ENCODE measurements at regions not wholly inside any gene's neighbourhood (a gene's known extent, or its start where the extent isn't known, plus 50 kb on each side); places are given as distances from the start of the nearest gene placed in this dataset.

DNA sequence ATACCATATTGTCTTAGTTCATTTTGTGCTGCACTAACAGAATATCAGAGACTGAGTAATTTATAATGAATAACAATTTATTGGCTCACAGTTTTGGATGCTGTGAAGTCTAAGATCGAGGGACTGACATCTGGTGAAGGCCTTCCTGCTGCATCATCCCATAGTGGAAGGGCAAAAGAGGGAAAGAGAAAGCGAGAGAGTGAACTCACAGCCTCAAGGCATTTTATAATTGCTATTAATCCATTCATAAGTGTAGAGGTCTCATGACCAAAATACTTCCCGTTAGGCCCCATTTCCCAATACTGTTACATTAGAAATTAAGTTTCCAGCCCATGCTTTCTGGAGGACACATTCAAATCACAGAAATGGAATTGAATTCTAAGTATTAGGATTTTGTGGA is 554.4 kb downstream of the TRAM1L1 start:
- no peak for ATAC-seq

DNA sequence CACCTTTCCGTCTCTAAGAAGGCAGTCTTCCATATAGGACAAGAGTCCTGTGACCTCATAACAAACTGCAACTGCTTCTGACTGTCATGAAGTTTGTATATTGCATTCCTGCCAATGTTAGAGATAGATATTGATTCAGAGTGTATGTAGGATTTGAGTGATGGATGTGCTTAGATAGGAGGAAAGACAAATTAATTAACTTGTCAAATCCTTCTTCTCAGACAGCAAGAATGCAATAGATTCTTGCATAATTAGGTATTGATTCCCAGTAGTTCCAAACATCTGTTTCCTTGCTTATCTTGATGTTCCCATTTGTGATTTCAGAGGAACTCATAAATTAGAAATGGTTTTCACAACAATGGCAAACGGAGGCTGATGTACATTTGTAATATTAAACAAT is 555.3 kb downstream of the TRAM1L1 start:
- Histone ChIP-seq H3K4me3 (no peak overlapping the region), H3K4me1 (no peaks in the 10 kb centered on the region), H3K27me3 (no peaks in the 10 kb centered on the region), H3K27ac (no peak overlapping the region), H3K9me3 (no peaks in the 10 kb centered on the region), H3K36me3 (no peaks in the 10 kb centered on the region)
- TF ChIP-seq POLR2A (IDR thresholded peaks at IDR 0.05) (no peak), CTCF (IDR thresholded peaks at IDR 0.05) (no peak)
- 54 to 71% (median 63%) methylated on average over 2 of the region's 2 CpGs for WGBS, 4 donors
- DNase-seq: no peak
- ATAC-seq: no peak
- intact Hi-C loops (cut with DNase I): no loop called here

More for the DNA sequence above, 554.4 kb downstream of the TRAM1L1 start:
- no peak overlapping the region for H3K4me3 ChIP-seq
- no peaks in the 10 kb centered on the region for H3K4me1 ChIP-seq
- H3K27me3 ChIP-seq: no peaks in the 10 kb centered on the region
- no peaks in the 10 kb centered on the region for H3K9me3 ChIP-seq
- DNase-seq: no peak
- no peak for TF ChIP-seq CTCF (IDR thresholded peaks at IDR 0.05)
- no peaks in the 10 kb centered on the region for H3K36me3 ChIP-seq
- intact Hi-C loops (cut with DNase I): no loop called here
- 80 to 81% (median 80%) methylated on average over 3 of the region's 3 CpGs for WGBS, 4 donors
- H3K27ac ChIP-seq: no peak overlapping the region

DNA sequence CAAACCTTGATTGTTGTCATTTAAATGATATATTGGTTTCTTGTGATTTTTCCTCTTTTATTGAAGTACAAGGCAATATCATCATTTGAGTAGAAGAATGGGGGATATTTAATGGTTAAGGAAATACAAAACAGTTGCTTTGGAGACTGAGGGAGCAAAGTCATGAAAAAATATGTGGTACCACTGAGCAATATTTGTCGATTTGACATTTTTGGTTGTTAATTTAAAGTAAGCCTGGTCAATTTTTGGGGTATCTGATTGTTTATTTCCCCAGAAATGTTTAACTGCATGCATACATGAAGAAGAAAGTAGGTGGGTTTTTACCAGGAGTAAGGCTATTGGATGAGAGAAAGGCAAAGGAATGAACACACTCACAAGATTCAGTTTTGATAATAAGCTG is 556.2 kb downstream of the TRAM1L1 start:
- TF ChIP-seq POLR2A (IDR thresholded peaks at IDR 0.05): no peak
- no peak for TF ChIP-seq CTCF (IDR thresholded peaks at IDR 0.05)
- H3K27ac ChIP-seq: no peak overlapping the region
- H3K27me3 ChIP-seq: no peaks in the 10 kb centered on the region
- no peaks in the 10 kb centered on the region for H3K36me3 ChIP-seq
- DNase-seq (no peak), ATAC-seq (no peak)
- H3K4me1 ChIP-seq: no peaks in the 10 kb centered on the region
- intact Hi-C loops (cut with DNase I): no loop called here
- H3K4me3 ChIP-seq: no peak overlapping the region
- 82 to 93% (median 87%) methylated on average over 1 of the region's 1 CpG for WGBS, 4 donors
- H3K9me3 ChIP-seq: no peaks in the 10 kb centered on the region

- intact Hi-C loops (cut with DNase I): no loop called here
- ATAC-seq: no peak
- Histone ChIP-seq H3K36me3 (no peaks in the 10 kb centered on the region), H3K27ac (no peak overlapping the region), H3K9me3 (peaks cover 0 to 6% (median 0%) of the 10 kb centered on the region in 12 donors), H3K4me1 (no peaks in the 10 kb centered on the region), H3K4me3 (no peak overlapping the region), H3K27me3 (no peaks in the 10 kb centered on the region)
- no peak for DNase-seq
- TF ChIP-seq CTCF (IDR thresholded peaks at IDR 0.05): no peak
- no peak for TF ChIP-seq POLR2A (IDR thresholded peaks at IDR 0.05)
Observed at GRCh38 chr4:116522922-116523321, 562.5 kb downstream of the TRAM1L1 start.

Data from heart left ventricle (tissue), 16 donors.